ENCODE measurements at regions not wholly inside any gene's neighbourhood (a gene's known extent, or its start where the extent isn't known, plus 50 kb on each side); places are given as distances from the start of the nearest gene placed in this dataset.

DNA sequence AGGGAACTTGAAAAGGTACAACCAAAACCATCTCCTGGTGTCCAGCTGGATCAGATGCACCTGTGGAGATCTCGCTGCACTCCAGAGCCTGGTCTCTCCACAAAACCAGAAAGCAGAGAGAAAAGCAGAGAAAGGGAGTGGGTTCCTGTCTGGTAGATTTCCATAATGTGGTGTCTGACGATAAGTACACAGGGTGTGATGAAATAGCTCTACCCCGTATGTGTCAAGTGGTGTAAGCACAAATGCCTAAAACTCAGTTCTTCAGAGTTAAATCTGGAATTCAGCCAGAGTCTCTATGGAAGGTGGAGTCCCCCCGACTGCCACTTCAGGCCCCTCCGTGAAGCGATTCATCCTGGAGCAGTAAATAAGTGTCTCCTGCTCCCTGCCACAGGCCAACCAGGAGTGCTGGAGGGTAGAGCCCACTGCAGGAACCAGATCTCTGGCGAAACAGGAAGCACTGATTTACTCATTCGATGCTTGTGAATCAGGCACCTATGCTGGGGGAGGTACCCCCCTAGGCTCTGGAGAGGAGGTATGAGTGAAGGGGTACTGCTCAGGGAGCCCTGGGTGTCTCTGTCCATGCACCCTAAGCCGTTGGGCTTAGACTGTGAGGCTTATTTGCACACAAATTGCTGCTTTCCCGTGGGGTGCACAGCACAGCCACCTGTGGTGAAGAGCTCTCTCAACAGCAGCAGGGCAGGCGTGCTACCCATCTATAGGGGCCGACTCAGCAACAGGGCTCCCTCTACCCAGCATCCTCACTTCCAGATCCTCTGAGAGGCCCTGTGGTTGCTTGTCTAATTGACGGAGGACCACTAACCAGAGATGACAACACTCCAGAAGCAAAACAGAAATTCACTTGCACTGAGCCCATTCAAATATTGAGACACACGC is 97.1 kb upstream of the MYOCD start:
- TF ChIP-seq, protein P1, sequence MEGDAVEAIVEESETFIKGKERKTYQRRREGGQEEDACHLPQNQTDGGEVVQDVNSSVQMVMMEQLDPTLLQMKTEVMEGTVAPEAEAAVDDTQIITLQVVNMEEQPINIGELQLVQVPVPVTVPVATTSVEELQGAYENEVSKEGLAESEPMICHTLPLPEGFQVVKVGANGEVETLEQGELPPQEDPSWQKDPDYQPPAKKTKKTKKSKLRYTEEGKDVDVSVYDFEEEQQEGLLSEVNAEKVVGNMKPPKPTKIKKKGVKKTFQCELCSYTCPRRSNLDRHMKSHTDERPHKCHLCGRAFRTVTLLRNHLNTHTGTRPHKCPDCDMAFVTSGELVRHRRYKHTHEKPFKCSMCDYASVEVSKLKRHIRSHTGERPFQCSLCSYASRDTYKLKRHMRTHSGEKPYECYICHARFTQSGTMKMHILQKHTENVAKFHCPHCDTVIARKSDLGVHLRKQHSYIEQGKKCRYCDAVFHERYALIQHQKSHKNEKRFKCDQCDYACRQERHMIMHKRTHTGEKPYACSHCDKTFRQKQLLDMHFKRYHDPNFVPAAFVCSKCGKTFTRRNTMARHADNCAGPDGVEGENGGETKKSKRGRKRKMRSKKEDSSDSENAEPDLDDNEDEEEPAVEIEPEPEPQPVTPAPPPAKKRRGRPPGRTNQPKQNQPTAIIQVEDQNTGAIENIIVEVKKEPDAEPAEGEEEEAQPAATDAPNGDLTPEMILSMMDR (conservative IDR thresholded peaks at IDR 0.05; ENCODE audit: low read depth, low read length): no peak
- TF ChIP-seq EZH2 (IDR thresholded peaks at IDR 0.05; ENCODE audit: borderline replicate concordance, low read depth, low read length, poor library complexity, severe bottlenecking): no peak
